Panc1 (cell line): ENCODE measurements at regions not wholly inside any gene's neighbourhood (a gene's known extent, or its start where the extent isn't known, plus 50 kb on each side); places are given as distances from the start of the nearest gene placed in this dataset.

Experiments used
- POLR2AphosphoS5 ChIP-seq: IDR thresholded peaks from 2 replicates; pipeline ENCODE4 v1.6.1; 2012; ENCODE audit warnings: mild to moderate bottlenecking, low read depth, low read length, moderate library complexity
- SIN3A ChIP-seq: IDR thresholded peaks from 2 replicates; pipeline ENCODE4 v1.6.1; 2012; ENCODE audit warnings: low read depth, mild to moderate bottlenecking, low read length, moderate library complexity, borderline replicate concordance; ENCODE audit not compliant: insufficient read depth
- TCF7L2 ChIP-seq: IDR thresholded peaks from 2 replicates; pipeline ENCODE4 v1.6.1; 2011; ENCODE audit warnings: mild to moderate bottlenecking, low read depth, low read length, inconsistent platforms
- TF ChIP-seq, protein P1 (sequence below): fragments of 450-650 bp; IDR thresholded peaks from 2 replicates; pipeline ENCODE4 v1.5.1; 2017; ENCODE audit warnings: mild to moderate bottlenecking
- TF ChIP-seq, protein P2 (sequence below), 2 experiments: IDR thresholded peaks; 2 replicates each; pipeline ENCODE4 v1.6.1; 2011 to 2012; ENCODE audit warnings: low read depth in 2 of 2, control low read depth in 1 of 2, low read length in 1 of 2, mild to moderate bottlenecking in 1 of 2, moderate library complexity in 1 of 2; ENCODE audit not compliant: insufficient read depth in 1 of 2

DNA sequence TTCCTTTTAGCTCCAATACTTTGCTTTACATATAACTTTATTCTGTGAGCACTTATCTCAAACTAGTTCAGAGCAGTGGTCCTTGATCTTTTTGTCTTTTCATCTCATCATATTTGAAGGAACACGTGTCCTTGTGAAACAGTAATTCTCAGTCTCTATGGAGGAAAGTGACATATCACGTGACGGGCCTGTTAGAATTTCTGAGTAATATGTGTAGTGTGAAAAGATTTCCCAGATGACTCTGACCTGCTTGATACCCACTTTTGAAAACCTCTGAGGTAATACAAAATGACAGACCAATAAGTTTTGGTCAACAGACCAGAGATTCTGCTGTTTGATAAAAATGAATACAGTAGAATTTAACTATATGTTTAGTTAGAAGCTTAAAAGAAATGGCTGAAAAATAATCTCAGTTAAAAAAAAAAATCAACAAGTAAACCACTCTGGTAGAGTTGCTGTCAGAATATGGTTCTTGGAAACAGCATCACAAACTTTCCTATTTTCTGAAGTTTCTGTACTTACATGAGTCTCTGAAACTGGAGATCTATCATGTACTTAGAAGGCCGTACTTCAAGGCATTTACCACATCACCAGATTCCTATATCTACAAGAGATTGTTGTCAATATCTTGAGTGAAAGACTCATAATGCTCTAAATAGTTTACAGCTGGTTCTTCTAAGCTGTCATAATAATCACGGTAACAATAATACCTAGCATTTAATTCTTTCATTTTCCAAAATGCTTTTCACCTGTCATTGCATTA, 590.2 kb upstream of the TBL1XR1 start:
- TF ChIP-seq, protein P1, sequence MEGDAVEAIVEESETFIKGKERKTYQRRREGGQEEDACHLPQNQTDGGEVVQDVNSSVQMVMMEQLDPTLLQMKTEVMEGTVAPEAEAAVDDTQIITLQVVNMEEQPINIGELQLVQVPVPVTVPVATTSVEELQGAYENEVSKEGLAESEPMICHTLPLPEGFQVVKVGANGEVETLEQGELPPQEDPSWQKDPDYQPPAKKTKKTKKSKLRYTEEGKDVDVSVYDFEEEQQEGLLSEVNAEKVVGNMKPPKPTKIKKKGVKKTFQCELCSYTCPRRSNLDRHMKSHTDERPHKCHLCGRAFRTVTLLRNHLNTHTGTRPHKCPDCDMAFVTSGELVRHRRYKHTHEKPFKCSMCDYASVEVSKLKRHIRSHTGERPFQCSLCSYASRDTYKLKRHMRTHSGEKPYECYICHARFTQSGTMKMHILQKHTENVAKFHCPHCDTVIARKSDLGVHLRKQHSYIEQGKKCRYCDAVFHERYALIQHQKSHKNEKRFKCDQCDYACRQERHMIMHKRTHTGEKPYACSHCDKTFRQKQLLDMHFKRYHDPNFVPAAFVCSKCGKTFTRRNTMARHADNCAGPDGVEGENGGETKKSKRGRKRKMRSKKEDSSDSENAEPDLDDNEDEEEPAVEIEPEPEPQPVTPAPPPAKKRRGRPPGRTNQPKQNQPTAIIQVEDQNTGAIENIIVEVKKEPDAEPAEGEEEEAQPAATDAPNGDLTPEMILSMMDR: no peak
- TF ChIP-seq POLR2AphosphoS5 (no peak), SIN3A (no peak), TCF7L2 (no peak)
- TF ChIP-seq, protein P2, sequence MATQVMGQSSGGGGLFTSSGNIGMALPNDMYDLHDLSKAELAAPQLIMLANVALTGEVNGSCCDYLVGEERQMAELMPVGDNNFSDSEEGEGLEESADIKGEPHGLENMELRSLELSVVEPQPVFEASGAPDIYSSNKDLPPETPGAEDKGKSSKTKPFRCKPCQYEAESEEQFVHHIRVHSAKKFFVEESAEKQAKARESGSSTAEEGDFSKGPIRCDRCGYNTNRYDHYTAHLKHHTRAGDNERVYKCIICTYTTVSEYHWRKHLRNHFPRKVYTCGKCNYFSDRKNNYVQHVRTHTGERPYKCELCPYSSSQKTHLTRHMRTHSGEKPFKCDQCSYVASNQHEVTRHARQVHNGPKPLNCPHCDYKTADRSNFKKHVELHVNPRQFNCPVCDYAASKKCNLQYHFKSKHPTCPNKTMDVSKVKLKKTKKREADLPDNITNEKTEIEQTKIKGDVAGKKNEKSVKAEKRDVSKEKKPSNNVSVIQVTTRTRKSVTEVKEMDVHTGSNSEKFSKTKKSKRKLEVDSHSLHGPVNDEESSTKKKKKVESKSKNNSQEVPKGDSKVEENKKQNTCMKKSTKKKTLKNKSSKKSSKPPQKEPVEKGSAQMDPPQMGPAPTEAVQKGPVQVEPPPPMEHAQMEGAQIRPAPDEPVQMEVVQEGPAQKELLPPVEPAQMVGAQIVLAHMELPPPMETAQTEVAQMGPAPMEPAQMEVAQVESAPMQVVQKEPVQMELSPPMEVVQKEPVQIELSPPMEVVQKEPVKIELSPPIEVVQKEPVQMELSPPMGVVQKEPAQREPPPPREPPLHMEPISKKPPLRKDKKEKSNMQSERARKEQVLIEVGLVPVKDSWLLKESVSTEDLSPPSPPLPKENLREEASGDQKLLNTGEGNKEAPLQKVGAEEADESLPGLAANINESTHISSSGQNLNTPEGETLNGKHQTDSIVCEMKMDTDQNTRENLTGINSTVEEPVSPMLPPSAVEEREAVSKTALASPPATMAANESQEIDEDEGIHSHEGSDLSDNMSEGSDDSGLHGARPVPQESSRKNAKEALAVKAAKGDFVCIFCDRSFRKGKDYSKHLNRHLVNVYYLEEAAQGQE (IDR thresholded peaks at IDR 0.05; ENCODE audit: insufficient read depth in 1 of 2, low read depth in 2 of 2, low read length in 1 of 2): no peak
